ENCODE measurements at regions not wholly inside any gene's neighbourhood (a gene's known extent, or its start where the extent isn't known, plus 50 kb on each side); places are given as distances from the start of the nearest gene placed in this dataset.

DNA sequence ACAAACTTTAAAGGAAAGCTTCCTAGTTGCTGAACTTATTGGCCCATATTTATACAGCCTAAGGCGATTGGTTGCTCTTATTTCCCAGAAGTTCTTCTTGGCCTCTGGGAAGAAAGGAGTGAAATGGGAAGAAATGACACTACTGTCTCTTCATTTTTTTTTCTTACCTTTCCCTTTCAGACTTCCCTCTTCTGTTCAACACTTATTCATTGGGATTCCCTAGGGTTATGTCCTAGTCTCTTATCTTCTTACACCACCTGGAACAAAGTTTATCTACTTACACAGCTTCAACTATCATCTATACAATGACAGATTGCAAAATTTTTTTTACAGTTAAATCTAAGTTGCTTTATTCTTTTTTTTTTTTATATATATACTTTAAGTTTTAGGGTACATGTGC is 68.0 kb downstream of the SNX12 start:
- no peak for DNase-seq (ENCODE audit: low spot score)

DNA sequence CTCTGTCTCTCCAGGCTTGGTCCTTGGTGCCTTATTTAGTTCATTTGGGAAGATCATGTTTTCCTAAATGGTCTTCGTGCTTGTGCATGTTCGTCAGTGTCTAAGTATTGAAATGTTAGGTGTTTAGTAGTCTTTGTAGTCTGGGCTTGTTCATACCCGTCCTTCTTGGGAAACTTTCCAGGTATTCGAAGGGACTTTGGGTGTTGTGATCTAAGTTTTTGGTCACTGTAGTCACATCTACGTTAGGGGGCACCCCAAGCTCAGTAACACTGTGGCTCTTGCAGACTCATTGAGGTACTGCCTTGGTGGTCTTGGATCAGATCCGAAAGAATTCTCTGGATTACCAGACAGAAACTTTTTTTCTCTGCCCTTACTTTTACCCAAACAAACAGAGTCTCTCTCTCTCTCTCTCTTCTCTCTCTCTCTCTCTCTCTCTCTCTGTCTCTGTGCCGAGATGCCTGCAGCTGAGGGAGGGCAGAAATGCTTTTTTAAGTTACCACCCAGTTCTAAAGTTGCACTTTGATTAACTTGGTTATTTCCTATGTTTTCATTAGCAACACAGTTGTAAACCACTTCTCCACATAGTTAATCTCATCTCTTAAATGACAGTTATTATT is 67.6 kb upstream of the SLC7A3 start:
- DNase-seq (ENCODE audit: low spot score): peak; percentile 53

DNA sequence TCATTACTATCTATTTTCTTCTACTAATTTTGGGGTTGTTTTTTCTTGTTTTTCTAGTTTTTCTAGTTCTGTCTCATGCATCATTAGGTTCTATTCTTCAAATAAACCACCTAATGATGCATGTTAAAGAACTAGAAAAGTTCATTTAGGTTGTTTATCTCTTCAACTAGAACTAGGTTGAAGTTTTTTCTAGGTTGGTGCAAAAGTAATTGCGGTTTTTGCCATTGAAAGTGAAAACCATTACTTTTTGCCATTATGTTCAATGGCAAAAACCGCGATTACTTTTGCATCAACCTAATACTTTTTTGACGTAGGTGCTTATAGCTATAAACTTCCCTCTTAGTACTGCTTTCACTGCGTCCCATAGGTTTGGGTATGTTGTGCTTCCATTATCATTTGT is 64.4 kb upstream of the SLC7A3 start:
- no peak for DNase-seq (ENCODE audit: low spot score)

DNA sequence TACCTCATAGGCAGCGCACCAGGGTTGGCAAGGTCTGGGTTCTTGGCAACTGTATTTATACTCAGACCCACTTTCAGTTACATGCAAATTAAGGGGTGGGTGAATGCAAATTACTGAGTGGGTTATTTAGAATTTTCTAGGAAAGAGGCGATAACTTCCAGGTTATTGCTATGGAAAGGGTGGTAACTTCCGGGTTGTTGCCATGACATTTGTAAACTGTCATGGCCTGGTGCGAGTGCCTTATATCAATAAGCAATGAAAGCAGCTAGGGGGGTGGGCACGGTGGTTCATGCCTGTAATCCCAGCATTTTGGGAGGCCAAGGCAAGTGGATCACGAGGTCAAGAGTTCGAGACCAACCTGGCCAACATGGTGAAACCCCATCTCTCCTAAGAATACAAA is 57.5 kb upstream of the SLC7A3 start:
- no peak for DNase-seq (ENCODE audit: low spot score)
